ENCODE measurements at regions not wholly inside any gene's neighbourhood (a gene's known extent, or its start where the extent isn't known, plus 50 kb on each side); places are given as distances from the start of the nearest gene placed in this dataset.

- no peak for TF ChIP-seq EZH2phosphoT487 (IDR thresholded peaks at IDR 0.05; ENCODE audit: unreplicated experiment)
- no peak for TF ChIP-seq NANOG (IDR thresholded peaks at IDR 0.05; ENCODE audit: borderline replicate concordance)
- no peak for TF ChIP-seq POLR2AphosphoS5 (IDR thresholded peaks at IDR 0.05; ENCODE audit: low read depth)
- no peak for TF ChIP-seq ZNF331 (CRISPR knock-in tag; IDR thresholded peaks at IDR 0.05; ENCODE audit: low read depth)
- TF ChIP-seq ZNF462 (CRISPR knock-in tag; IDR thresholded peaks at IDR 0.05) = no peak
- no peak for TF ChIP-seq STAT1 (IDR thresholded peaks at IDR 0.05; ENCODE audit: unreplicated experiment)
- TF ChIP-seq REST (IDR thresholded peaks at IDR 0.05; ENCODE audit: unreplicated experiment) = no peak
- no peak for TF ChIP-seq ETS1 (IDR thresholded peaks at IDR 0.05)
- TF ChIP-seq JUNB (IDR thresholded peaks at IDR 0.05; ENCODE audit: unreplicated experiment) = no peak
- TF ChIP-seq EZH2 (IDR thresholded peaks at IDR 0.05; ENCODE audit: low read depth, unreplicated experiment) = no peak
- TF ChIP-seq ZNF114 (CRISPR knock-in tag; IDR thresholded peaks at IDR 0.05) = no peak
- TF ChIP-seq CTCF (conservative IDR thresholded peaks at IDR 0.05; ENCODE audit: low read depth in 2 of 2) = no peak
- TF ChIP-seq CREB1 (CRISPR knock-in tag; IDR thresholded peaks at IDR 0.05; ENCODE audit: low read depth) = no peak
- H3K27ac Mint-ChIP-seq = no peak overlapping the region
- no peak for ATAC-seq
Measured at GRCh38 chr6:78559056-78559455, 308.3 kb upstream of the IRAK1BP1 start.

More at GRCh38 chr6:78559056-78559455, 308.3 kb upstream of the IRAK1BP1 start:
- Histone ChIP-seq H3K79me2 (replicated peaks; ENCODE audit: insufficient read depth) (no peaks in the 10 kb centered on the region), H3K9me2 (ENCODE audit: insufficient read depth) (no peaks in the 10 kb centered on the region), H2AFZ (no peak overlapping the region), H3K4me1 (ENCODE audit: insufficient read depth) (no peaks in the 10 kb centered on the region), H4K20me1 (replicated peaks; ENCODE audit: insufficient read depth) (no peaks in the 10 kb centered on the region), H3K27me3 (ENCODE audit: insufficient read depth) (no peaks in the 10 kb centered on the region), H3K27ac (ENCODE audit: low read depth) (no peak overlapping the region), H3K36me3 (ENCODE audit: insufficient read depth) (no peaks in the 10 kb centered on the region), H3F3A (replicated peaks; ENCODE audit: low read depth) (no peaks in the 10 kb centered on the region), H3K4me3 (no peak overlapping the region), H3K4me2 (no peak overlapping the region)
- Mint-ChIP-seq H3K4me1 (no peaks in the 10 kb centered on the region; the same call in 2 of the 3 replicates), H3K36me3 (ENCODE audit: low read depth) (peaks cover 25% of the 10 kb centered on the region), H3K9me3 (peaks cover 42% of the 10 kb centered on the region), H3K27me3 (ENCODE audit: insufficient read depth, low read depth, poor library complexity) (peaks cover 3% of the 10 kb centered on the region), H3K4me3 (no peak overlapping the region)
- DNase-seq (ENCODE audit: low spot score) = no peak

Data from GM23338 (cell line).